ENCODE measurements at regions not wholly inside any gene's neighbourhood (a gene's known extent, or its start where the extent isn't known, plus 50 kb on each side); places are given as distances from the start of the nearest gene placed in this dataset.

DNA sequence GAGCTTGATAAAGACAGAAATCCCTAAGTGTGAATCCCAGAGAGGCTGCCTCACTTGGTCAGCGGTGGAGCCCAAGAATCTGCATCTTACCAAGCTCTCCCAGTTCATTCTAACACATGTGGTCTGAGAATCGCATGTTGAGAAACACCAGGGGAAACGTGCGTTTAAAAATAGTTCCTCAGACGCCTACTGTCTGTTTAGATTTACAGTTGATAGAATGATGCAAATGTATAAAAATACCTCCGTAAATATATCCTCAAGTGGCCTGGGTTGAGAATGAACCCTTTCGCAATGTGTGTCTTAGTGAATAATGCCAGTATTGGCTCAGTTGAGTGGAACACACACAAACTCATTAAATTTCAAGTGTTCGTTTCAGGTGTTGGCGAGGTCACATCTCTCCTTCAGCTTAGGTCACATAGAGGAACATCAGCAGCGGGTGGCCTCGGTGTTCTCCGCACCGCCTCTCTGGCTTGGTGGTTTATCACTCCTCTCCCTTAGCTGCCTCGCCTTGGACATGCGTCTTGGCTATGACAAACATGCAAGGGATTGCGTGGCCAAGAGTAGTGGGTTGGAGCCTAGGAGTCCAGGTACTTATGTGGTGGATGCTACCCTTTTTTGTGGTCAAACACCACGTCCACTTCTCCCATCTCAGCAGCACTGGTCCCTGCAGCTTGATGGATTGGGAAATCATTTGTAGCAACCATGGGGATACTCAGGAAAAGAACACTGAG is 117.6 kb upstream of the SPATA13 start:
- no CpG with 5 or more reads among the region's 17 CpGs for WGBS (ENCODE audit: extremely low coverage, insufficient read length, low lambda C conversion rate)
- Histone ChIP-seq H3T11ph (ENCODE audit: low read length) (no peak overlapping the region), H3K9me3 (ENCODE audit: control insufficient read depth, low read depth, low read length) (no peaks in the 10 kb centered on the region), H4K20me1 (ENCODE audit: control insufficient read depth, insufficient read depth, insufficient read length) (no peaks in the 10 kb centered on the region), H4K5ac (ENCODE audit: insufficient read length, low read depth, low read length) (no peak overlapping the region), H3K79me2 (ENCODE audit: insufficient read depth, low read length) (no peaks in the 10 kb centered on the region), H2BK120ac (ENCODE audit: low read depth, low read length, poor library complexity, severe bottlenecking) (no peak overlapping the region), H4K8ac (replicated peaks; ENCODE audit: insufficient read length, low read depth, low read length) (no peak overlapping the region), H3K79me1 (ENCODE audit: insufficient read depth, low read depth, low read length, poor library complexity, severe bottlenecking) (no peaks in the 10 kb centered on the region), H3K18ac (ENCODE audit: insufficient read length, low read depth, low read length) (no peak overlapping the region), H3K4me1 (ENCODE audit: insufficient read depth, low read length) (peaks cover 4% of the 10 kb centered on the region), H2BK12ac (ENCODE audit: insufficient read length, low read depth, low read length) (no peak overlapping the region), H2BK5ac (ENCODE audit: insufficient read length, low read length) (no peak overlapping the region), H3K9ac (ENCODE audit: extremely low read depth, insufficient read length, low read length) (no peak overlapping the region), H3K4me2 (ENCODE audit: insufficient read depth, insufficient read length, low read length) (no peak overlapping the region), H3K4ac (ENCODE audit: low read depth, low read length) (no peak overlapping the region), H2BK20ac (ENCODE audit: low read depth, low read length, poor library complexity, severe bottlenecking) (no peak overlapping the region), H3K14ac (ENCODE audit: insufficient read depth, low read length) (no peak overlapping the region), H3K23me2 (ENCODE audit: insufficient read length, low read depth, low read length, poor library complexity, severe bottlenecking) (no peaks in the 10 kb centered on the region), H2AFZ (ENCODE audit: low read length) (no peak overlapping the region), H2BK15ac (ENCODE audit: low read depth, low read length) (no peak overlapping the region), H3K27me3 (ENCODE audit: insufficient read depth, low read length) (no peaks in the 10 kb centered on the region; the same call in 1 of the 2 replicates), H4K91ac (ENCODE audit: insufficient read length, low read depth, low read length) (no peak overlapping the region), H3K23ac (ENCODE audit: insufficient read length, low read depth, low read length) (no peak overlapping the region), H2AK5ac (ENCODE audit: insufficient read length, low read length) (no peak overlapping the region), H3K56ac (ENCODE audit: insufficient read length, low read depth, low read length) (no peak overlapping the region), H3K27ac (ENCODE audit: insufficient read length, low read depth, low read length) (no peak overlapping the region)
- Mint-ChIP-seq H3K27ac (no peak overlapping the region), H3K36me3 (ENCODE audit: insufficient read depth in 1 of 3, low read depth in 3 of 3) (peaks cover 0 to 8% (median 0%) of the 10 kb centered on the region in 3 experiments; a peak in 4 of 7 replicates), H3K9me3 (peaks cover 12 to 13% of the 10 kb centered on the region in 2 experiments), H3K4me1 (peaks cover 33 to 45% of the 10 kb centered on the region in 2 experiments), H3K27me3 (ENCODE audit: low read depth) (peaks cover 57% of the 10 kb centered on the region), H3K4me3 (no peak overlapping the region)
- DNase-seq: no peak
- TF ChIP-seq, protein P1, sequence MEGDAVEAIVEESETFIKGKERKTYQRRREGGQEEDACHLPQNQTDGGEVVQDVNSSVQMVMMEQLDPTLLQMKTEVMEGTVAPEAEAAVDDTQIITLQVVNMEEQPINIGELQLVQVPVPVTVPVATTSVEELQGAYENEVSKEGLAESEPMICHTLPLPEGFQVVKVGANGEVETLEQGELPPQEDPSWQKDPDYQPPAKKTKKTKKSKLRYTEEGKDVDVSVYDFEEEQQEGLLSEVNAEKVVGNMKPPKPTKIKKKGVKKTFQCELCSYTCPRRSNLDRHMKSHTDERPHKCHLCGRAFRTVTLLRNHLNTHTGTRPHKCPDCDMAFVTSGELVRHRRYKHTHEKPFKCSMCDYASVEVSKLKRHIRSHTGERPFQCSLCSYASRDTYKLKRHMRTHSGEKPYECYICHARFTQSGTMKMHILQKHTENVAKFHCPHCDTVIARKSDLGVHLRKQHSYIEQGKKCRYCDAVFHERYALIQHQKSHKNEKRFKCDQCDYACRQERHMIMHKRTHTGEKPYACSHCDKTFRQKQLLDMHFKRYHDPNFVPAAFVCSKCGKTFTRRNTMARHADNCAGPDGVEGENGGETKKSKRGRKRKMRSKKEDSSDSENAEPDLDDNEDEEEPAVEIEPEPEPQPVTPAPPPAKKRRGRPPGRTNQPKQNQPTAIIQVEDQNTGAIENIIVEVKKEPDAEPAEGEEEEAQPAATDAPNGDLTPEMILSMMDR (conservative IDR thresholded peaks at IDR 0.05): no peak
